Aorta (tissue), 5 donors: ENCODE measurements at regions not wholly inside any gene's neighbourhood (a gene's known extent, or its start where the extent isn't known, plus 50 kb on each side); places are given as distances from the start of the nearest gene placed in this dataset.

ENCODE experiments used
- ATAC-seq: fragments of 200-7000 bp; cut with Tn5 transposase; one replicate; pipeline ENCODE4 v1.9.1; 2022; ENCODE audit warnings: moderate library complexity; ENCODE audit not compliant: low FRiP score
- DNase-seq, 2 donors: peaks; one replicate each; pipeline ENCODE4 v3.0.0-alpha.2; 2020
- H3K27ac ChIP-seq, 2 donors: one replicate each; pipeline ENCODE4 v1.5.1; 2013; ENCODE audit warnings: low read length in 2 of 2, mild to moderate bottlenecking in 2 of 2, moderate library complexity in 2 of 2, control low read depth in 1 of 2, inconsistent platforms in 1 of 2, low read depth in 1 of 2
- H3K27me3 ChIP-seq, 2 donors: one replicate each; pipeline ENCODE4 v1.6.1; 2013; ENCODE audit warnings: control low read depth in 1 of 2, low read length in 1 of 2, mild to moderate bottlenecking in 1 of 2, moderate library complexity in 1 of 2; ENCODE audit not compliant: insufficient read depth in 2 of 2, control insufficient read depth in 1 of 2
- H3K36me3 ChIP-seq, 2 donors: one replicate each; pipeline ENCODE4 v1.6.1; 2013; ENCODE audit warnings: control low read depth in 1 of 2, low read length in 1 of 2, mild to moderate bottlenecking in 1 of 2; ENCODE audit not compliant: insufficient read depth in 2 of 2, control insufficient read depth in 1 of 2
- H3K4me1 ChIP-seq, 2 donors: one replicate each; pipeline ENCODE4 v1.6.1; 2013; ENCODE audit warnings: low read length in 2 of 2, control low read depth in 1 of 2, mild to moderate bottlenecking in 1 of 2, moderate library complexity in 1 of 2; ENCODE audit not compliant: insufficient read depth in 2 of 2, control insufficient read depth in 1 of 2
- H3K4me3 ChIP-seq, 2 donors: one replicate each; pipeline ENCODE4 v1.5.1; 2013; ENCODE audit warnings: low read length in 2 of 2, control low read depth in 1 of 2, mild to moderate bottlenecking in 1 of 2
- H3K9me3 ChIP-seq: one replicate; pipeline ENCODE4 v1.6.1; 2013; ENCODE audit warnings: mild to moderate bottlenecking, low read length; ENCODE audit not compliant: control insufficient read depth
- WGBS, 2 donors: extraction: QIAGEN DNeasy Blood & Tissue Kit; methylation state at CpG; one replicate each; pipeline ENCODE4 v1.1.7; 2013; 5-methylcytosine and 5-hydroxymethylcytosine counted together
- intact Hi-C, 2 donors: fragments of 100-400 bp; cut with DNase I; formaldehyde crosslinking; loops; one replicate each; pipeline versions ENCODE4 v1.14.2 to v1.15.0; 2022
- donor health status: healthy with polysubstance abuse.
- donor health status: Bipolar disorder and iron deficiency.
- donor health status: DM: no; HTN: no; CAD: no.
- donor health status: DM: no; HTN: no; CAD: no.
- donor health status: DM: yes; HTN: yes; CAD: no.

DNA sequence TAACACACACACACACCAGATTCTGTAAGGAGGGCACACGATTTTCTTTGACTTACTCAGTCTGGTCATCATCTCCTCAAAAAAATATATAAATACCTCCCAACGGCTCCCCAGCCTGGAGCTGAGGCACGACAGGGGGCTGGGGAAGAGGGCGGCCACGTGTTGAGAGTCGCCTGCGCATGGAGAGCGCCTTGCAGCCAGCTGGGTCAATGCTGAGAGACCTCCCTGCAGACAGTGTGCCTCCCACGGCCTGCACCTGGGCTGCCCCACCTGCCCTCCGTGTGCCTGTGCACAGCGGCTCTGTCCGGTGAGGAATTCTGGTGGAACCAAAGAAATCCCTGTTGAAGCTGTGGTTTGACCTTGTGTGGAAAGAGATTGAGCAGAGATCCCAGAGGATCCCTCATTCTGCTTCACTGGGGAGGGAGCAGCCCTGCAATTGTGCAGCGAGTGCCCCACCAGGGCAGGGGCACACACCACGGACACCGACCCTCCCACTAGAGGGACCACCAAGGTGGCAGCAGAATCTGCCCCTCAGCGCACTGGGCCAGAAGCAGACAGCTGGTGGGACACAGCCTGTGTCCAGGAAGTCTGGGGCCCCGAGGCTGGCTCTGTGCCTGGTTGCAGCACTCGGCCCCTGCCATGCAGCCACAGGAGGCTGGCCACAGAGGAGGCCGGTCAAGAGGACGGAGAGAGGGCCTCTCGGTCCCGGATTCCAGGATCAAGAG is 150.5 kb upstream of the PPP2R2D start:
- no peak overlapping the region for H3K27ac ChIP-seq
- H3K4me3 ChIP-seq: no peak overlapping the region
- H3K27me3 ChIP-seq: no peaks in the 10 kb centered on the region
- H3K4me1 ChIP-seq: no peaks in the 10 kb centered on the region
- ATAC-seq: no peak
- intact Hi-C loops: no loop called here
- H3K36me3 ChIP-seq: no peaks in the 10 kb centered on the region
- DNase-seq: peak in 1 of 2 donors; percentile 66
- WGBS, 2 donors: 77% methylated on average over 22 of the region's 22 CpGs
- no peaks in the 10 kb centered on the region for H3K9me3 ChIP-seq

DNA sequence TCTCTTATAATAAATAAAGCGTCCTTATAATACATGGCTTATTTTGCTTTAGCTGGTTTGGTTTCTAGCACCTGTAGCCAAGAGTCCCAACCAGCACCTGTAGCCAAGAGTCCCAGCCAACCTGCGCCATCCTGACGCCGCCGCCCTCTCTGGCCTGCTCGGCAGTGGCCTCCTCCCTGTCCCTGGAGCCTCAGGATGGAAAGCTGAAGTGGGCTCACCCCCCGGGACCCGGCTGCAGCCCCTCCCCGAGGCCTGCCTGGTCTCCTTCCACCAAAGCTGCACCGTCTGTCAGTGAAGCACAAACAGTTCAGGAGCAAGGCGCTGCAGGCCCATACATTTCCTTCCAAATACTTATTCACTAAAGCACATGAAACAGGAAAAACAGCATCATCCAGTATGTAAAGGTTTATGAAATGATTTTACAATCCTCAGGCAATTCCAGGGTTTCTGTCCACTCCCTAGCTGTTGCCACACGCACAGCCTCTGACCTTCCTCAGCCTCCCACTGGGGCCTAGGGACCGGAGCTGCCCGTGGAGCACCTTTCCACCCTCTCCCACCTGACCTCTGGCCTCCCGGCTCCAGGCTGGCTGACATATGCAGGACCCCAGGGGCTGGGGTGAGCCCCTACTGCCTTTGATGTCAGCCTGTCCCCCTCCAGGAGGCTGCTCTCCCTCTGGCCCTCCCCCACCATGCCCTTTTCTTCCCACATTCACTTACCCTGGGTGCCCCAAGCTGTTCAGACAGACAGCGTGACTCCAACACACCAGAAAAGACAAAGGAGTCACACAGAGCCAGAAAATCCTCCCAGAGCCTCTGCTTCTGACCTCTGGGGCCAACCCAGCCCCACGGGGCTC is 149.6 kb upstream of the PPP2R2D start:
- WGBS, 2 donors: 79% methylated on average over 17 of the region's 17 CpGs
- ATAC-seq: no peak
- DNase-seq: peak; percentile 24 to 51
- no peaks in the 10 kb centered on the region for H3K27me3 ChIP-seq
- intact Hi-C loops: no loop called here
- no peaks in the 10 kb centered on the region for H3K4me1 ChIP-seq
- no peak overlapping the region for H3K27ac ChIP-seq
- H3K4me3 ChIP-seq: no peak overlapping the region
- no peaks in the 10 kb centered on the region for H3K36me3 ChIP-seq
- H3K9me3 ChIP-seq: no peaks in the 10 kb centered on the region

DNA sequence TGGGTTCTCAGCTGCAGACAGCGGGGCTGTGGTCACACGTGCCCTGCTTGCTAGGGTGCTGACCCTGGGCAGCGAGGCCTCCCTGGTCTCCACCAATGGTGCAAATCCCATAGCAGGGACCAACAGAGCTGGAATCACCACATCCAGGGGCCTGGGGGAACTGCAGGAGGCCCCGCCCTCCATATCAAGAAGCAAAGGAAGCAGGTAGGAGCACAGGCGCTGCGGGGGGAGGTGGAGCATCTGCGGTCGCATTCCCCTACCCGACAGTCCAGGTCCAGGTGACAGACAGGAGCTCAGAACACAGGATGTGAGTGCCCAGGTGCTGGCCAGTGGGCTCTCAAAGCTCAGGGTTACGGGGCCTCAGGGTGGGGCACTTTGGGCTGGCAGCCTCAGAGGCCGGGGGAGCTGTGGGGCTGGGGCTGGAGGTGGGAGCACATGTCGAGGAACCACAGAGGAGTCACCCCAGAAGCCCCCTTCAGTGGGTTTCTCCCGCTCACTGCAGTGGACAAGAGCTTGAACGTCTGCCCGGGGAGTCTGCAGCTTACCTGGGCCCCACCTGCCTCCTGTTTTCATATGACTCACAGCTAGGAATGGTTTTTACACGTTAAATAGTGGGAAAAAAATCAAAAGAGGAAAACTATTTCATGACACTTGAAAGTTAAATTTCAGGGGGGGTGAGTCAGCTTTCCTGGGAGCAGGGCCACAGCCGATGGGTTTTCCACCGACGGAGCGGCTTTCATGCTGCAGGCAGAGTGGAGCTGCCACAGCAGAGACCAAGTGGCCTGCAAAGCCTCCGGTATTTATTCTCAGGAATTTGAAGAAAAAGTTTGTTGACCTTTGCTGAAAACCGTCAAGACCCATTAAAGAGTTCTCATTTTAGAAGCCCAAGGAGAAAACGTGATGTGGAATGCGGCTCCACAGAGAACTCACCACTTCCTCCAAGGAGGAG is 148.7 kb upstream of the PPP2R2D start:
- 67 to 72% methylated on average over 24 of the region's 24 CpGs for WGBS, 2 donors
- no peaks in the 10 kb centered on the region for H3K9me3 ChIP-seq
- H3K27ac ChIP-seq: no peak overlapping the region
- H3K4me3 ChIP-seq: no peak overlapping the region
- intact Hi-C loops: no loop called here
- H3K4me1 ChIP-seq: no peaks in the 10 kb centered on the region
- peak; percentile 28 to 68 for DNase-seq
- H3K27me3 ChIP-seq: no peaks in the 10 kb centered on the region
- no peaks in the 10 kb centered on the region for H3K36me3 ChIP-seq
- ATAC-seq: no peak

DNA sequence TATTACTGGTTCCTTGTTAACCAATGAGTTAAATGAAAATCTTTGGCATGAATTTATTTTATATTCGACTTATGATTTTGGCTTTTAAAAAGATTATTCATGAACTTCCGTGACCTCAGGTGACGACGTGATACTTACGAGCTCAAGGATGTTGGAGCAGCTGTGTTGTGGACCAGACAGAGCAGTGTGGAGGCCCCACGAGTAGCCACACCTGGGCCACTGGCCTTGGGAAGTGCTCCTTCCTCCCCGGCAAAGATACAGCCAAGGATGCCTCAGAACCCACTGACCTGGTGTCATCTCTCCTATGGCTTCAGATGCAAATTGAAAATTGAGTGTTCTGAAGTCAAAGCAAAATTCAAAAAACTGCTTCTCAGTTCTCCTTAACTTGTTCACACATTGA is 147.5 kb upstream of the PPP2R2D start:
- DNase-seq: no peak
- ATAC-seq: no peak
- H3K4me3 ChIP-seq: no peak overlapping the region
- WGBS, 2 donors: 78 to 82% methylated on average over 7 of the region's 7 CpGs
- no peaks in the 10 kb centered on the region for H3K4me1 ChIP-seq
- intact Hi-C loops: no loop called here
- no peak overlapping the region for H3K27ac ChIP-seq
- H3K27me3 ChIP-seq: no peaks in the 10 kb centered on the region
- no peaks in the 10 kb centered on the region for H3K9me3 ChIP-seq
- H3K36me3 ChIP-seq: no peaks in the 10 kb centered on the region

DNA sequence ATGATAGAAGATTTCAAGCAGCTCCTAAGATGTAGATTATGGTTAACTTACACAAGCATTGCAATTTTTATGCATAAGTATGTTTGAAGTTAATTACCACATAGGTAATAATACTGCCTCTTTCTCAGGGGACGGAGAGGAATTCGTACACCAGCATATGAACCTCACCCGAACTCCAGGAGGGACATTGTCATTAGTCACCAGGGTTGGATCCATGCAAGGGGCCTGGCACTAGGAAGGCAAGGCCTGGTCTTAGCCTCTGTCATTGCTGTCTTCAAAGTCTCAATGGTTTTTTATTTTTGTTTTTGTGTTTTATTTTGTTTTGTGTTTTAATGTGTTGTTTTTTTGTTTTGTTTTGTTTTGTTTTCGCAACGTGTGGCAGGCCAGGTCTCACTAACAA is 145.6 kb upstream of the PPP2R2D start:
- Histone ChIP-seq H3K27me3 (no peaks in the 10 kb centered on the region), H3K9me3 (no peaks in the 10 kb centered on the region), H3K4me1 (no peaks in the 10 kb centered on the region), H3K36me3 (no peaks in the 10 kb centered on the region), H3K4me3 (no peak overlapping the region), H3K27ac (no peak overlapping the region)
- DNase-seq (peak in 1 of 2 donors; percentile 4), ATAC-seq (no peak)
- WGBS, 2 donors: 87% methylated on average over 5 of the region's 5 CpGs
- intact Hi-C loops: no loop called here

DNA sequence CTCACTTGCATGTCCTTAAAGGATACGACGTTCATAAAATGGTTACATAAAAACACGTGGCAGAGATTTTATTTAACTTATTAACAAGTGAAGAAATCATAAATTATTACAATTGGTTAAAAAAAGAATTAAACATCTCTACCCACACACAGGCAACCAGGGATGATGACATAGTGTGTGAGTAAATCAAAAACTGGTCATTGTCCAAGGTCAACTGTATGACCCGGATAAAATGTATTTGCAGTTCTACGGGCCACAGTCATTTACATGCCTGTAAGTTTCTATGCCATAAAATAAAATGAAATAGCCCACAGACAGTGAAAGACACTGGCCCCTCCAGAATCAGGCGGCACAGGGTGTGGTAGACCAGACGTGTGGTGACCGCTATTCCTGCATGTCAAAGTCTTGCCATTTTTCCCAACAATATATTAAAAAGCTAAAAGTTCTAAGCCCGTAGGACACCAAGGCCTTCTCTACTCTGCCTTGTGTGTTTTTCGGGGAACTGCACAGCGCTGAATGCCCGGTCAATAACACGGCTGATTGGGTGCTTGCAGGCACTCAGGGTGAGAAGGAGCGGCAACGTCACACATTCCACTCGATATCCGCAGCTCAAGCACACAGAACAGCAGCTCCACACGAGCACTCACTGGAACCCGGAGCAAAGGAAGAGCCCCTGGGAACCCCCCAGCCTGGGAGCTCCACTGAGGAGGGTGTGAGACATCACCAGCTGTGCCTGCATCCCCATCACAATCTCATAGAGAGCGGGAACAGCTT is 143.3 kb upstream of the PPP2R2D start:
- Histone ChIP-seq H3K4me1 (no peaks in the 10 kb centered on the region), H3K36me3 (no peaks in the 10 kb centered on the region), H3K27ac (no peak overlapping the region), H3K9me3 (peaks cover 2% of the 10 kb centered on the region), H3K4me3 (no peak overlapping the region), H3K27me3 (no peaks in the 10 kb centered on the region)
- peak in 1 of 2 donors; percentile 44 for DNase-seq
- intact Hi-C loops: no loop called here
- ATAC-seq: no peak
- WGBS, 2 donors: 78 to 83% methylated on average over 20 of the region's 20 CpGs

DNA sequence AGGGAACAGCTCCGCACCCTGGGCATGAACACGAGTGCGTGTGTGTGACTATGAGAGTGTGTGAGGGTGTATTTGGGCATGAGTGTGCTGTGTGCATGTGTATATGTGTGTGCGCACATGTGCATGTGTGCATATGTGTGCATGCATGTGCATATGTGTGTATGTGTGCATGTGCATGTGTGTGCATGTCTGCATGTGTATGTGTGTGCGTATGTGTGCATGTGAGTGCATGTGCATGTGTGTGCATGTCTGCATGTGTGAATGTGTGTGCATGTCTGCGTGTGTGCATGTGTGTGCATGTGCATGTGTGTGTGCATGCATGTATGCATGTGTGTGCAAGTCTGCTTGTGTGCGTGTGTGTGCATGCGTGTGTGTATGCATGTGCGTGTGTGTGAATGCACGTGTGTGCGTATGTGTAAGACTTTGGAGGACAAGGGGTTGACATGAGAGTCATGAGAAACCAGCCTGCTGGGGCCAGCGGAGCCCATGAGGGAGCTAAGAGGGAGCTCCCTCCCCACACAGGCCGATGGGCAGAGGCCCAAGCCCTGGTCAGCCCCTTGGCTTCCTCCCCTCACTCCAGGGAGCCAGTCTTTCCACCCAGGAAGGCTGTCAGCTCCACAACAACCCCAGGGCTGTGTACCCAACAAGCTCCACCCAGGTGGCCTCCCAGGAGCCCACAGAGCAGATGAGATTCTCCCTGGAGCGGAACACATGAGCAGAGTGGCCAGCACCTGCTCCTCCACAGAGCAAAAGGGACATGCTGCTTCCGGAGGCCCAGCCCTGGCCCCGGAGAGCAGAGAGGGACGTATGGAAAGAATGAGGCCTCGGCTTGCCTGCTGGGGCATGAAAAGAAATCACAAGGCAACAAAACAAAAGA is 142.5 kb upstream of the PPP2R2D start:
- WGBS, 2 donors: 74 to 79% methylated on average over 18 of the region's 18 CpGs
- no peaks in the 10 kb centered on the region for H3K27me3 ChIP-seq
- no peak overlapping the region for H3K27ac ChIP-seq
- H3K4me3 ChIP-seq: no peak overlapping the region
- DNase-seq: peak in 1 of 2 donors; percentile 41
- no peaks in the 10 kb centered on the region for H3K4me1 ChIP-seq
- H3K9me3 ChIP-seq: peaks cover 2% of the 10 kb centered on the region
- ATAC-seq: no peak
- H3K36me3 ChIP-seq: no peaks in the 10 kb centered on the region
- intact Hi-C loops: no loop called here
